Gastrocnemius medialis (tissue), 4 donors: ENCODE measurements at regions not wholly inside any gene's neighbourhood (a gene's known extent, or its start where the extent isn't known, plus 50 kb on each side); places are given as distances from the start of the nearest gene placed in this dataset.

Source experiments
- POLR2A ChIP-seq, 2 donors: fragments of 450-650 bp; IDR thresholded peaks; one replicate each; pipeline ENCODE4 v1.6.1; 2017; ENCODE audit warnings: antibody characterized with exemption in 2 of 2, mild to moderate bottlenecking in 2 of 2, moderate library complexity in 2 of 2
- TF ChIP-seq, protein P1 (sequence below), 5 experiments: fragments of 450-650 bp in 3 of 5; fragments of 200-600 bp in 2 of 5; sonication (generic) in 2 of 5; IDR thresholded peaks in 4 of 5; conservative IDR thresholded peaks in 1 of 5; 1 replicate in 4 of 5; 2 replicates in 1 of 5; pipeline ENCODE4 v1.5.1; 2016 to 2019; ENCODE audit warnings: antibody characterized with exemption in 5 of 5, mild to moderate bottlenecking in 3 of 5, moderate library complexity in 3 of 5

DNA sequence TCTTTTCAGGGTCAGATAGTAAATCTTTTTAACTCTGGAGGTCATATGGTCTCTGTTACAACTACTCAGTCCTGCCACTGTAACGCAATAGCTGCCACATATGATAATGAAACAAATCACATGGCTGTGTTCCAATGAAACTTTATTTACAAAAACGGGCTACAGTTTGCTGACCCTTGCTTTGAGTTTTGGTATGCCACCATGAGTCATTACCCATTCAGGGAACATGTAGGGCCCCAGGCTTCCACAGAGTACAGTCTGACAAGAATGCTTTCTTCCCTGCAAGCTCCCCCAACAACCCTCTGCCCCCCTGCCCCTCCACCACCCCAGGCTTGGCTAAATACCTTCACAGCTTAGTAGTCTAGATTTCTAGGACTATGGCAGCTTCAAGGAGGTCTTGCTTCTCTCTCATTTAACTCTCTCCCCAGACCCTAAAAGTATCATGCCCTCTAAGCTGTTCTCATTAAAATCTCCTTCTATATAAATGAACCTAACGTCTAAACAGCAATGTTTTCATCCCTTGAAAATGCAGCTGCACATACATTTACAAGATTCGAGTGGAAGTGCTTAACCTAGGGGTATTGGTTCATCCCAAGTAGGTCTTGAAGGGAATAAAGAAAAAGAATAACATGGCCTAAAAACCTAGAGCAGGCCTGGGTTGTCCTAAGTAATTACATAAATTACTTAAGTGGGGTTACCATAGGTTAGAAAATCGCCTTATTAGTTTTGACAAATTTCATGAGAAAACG is 117.8 kb upstream of the PRICKLE2 start:
- TF ChIP-seq, protein P1, sequence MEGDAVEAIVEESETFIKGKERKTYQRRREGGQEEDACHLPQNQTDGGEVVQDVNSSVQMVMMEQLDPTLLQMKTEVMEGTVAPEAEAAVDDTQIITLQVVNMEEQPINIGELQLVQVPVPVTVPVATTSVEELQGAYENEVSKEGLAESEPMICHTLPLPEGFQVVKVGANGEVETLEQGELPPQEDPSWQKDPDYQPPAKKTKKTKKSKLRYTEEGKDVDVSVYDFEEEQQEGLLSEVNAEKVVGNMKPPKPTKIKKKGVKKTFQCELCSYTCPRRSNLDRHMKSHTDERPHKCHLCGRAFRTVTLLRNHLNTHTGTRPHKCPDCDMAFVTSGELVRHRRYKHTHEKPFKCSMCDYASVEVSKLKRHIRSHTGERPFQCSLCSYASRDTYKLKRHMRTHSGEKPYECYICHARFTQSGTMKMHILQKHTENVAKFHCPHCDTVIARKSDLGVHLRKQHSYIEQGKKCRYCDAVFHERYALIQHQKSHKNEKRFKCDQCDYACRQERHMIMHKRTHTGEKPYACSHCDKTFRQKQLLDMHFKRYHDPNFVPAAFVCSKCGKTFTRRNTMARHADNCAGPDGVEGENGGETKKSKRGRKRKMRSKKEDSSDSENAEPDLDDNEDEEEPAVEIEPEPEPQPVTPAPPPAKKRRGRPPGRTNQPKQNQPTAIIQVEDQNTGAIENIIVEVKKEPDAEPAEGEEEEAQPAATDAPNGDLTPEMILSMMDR (IDR thresholded peaks at IDR 0.05 in 4 of 5, conservative IDR thresholded peaks at IDR 0.05 in 1 of 5): no peak
- no peak for TF ChIP-seq POLR2A (IDR thresholded peaks at IDR 0.05)
